Thoracic aorta (tissue), 2 donors: ENCODE measurements at regions not wholly inside any gene's neighbourhood (a gene's known extent, or its start where the extent isn't known, plus 50 kb on each side); places are given as distances from the start of the nearest gene placed in this dataset.
A peak's percentile ranks its signal among the peaks of the same experiment; 100 is the strongest.

Source experiments
- ATAC-seq: fragments of 150-250 bp; one replicate; pipeline ENCODE4 v1.8.0; 2017; ENCODE audit warnings: low read depth; ENCODE audit not compliant: insufficient number of reproducible peaks, low FRiP score
- DNase-seq: peaks from one replicate; pipeline ENCODE4 v3.0.0-alpha.2; 2020; ENCODE audit warnings: low spot score
- H3K27ac ChIP-seq, 2 donors: fragments of 200-600 bp; sonication (generic); 1 replicate in 1 of 2; 2 replicates in 1 of 2; pipeline ENCODE4 v1.5.1; 2016; ENCODE audit warnings: mild to moderate bottlenecking in 2 of 2, moderate library complexity in 2 of 2
- H3K27me3 ChIP-seq: fragments of 200-600 bp; sonication (generic); replicated peaks from 2 replicates; pipeline ENCODE4 v1.6.0; 2016; ENCODE audit warnings: mild to moderate bottlenecking; ENCODE audit not compliant: insufficient read depth
- H3K36me3 ChIP-seq: fragments of 200-600 bp; sonication (generic); one replicate; pipeline ENCODE4 v1.5.1; 2016
- H3K4me1 ChIP-seq, 2 donors: fragments of 200-600 bp; sonication (generic); 1 replicate in 1 of 2; 2 replicates in 1 of 2; pipeline versions ENCODE4 v1.5.1 to v1.6.0; 2016; ENCODE audit warnings: low read depth in 2 of 2, mild to moderate bottlenecking in 1 of 2; ENCODE audit not compliant: control insufficient read depth in 1 of 2
- H3K4me3 ChIP-seq: fragments of 200-600 bp; sonication (generic); 2 replicates; pipeline ENCODE4 v1.5.1; 2016; ENCODE audit warnings: mild to moderate bottlenecking
- H3K9me3 ChIP-seq: fragments of 200-600 bp; sonication (generic); 2 replicates; pipeline ENCODE4 v1.5.1; 2016
- CTCF ChIP-seq: fragments of 200-600 bp; sonication (generic); IDR thresholded peaks from one replicate; pipeline ENCODE4 v1.5.1; 2019; ENCODE audit warnings: antibody characterized with exemption

DNA sequence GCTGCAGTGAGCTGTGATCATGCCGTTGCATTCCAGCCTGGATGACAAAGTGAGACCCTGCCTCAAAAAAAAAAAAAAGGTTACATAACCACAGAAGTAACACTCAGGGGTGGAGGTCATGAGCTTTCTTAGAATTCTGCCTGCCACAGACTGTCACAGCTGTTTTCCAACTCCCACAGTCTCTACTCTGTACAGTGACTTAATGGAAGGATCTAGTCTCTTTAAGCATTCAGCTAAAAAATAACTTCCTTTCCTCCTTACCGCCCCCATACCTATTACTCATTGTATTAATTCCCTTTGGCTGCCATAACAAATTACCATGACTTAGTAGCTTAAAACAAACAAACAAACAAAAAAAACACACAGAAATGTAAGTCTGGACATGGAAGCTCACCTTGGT, 99.6 kb upstream of the UBE2E1 start:
- no peak overlapping the region for H3K27ac ChIP-seq
- H3K4me1 ChIP-seq: no peaks in the 10 kb centered on the region
- no peaks in the 10 kb centered on the region for H3K27me3 ChIP-seq
- no peak for ATAC-seq
- H3K4me3 ChIP-seq: no peak overlapping the region
- H3K36me3 ChIP-seq: no peaks in the 10 kb centered on the region
- TF ChIP-seq CTCF: no peak
- H3K9me3 ChIP-seq: no peaks in the 10 kb centered on the region
- no peak for DNase-seq

- Histone ChIP-seq H3K4me1 (peaks cover 0 to 12% of the 10 kb centered on the region in 2 donors), H3K27ac (no peak overlapping the region), H3K27me3 (no peaks in the 10 kb centered on the region), H3K36me3 (no peaks in the 10 kb centered on the region), H3K9me3 (no peaks in the 10 kb centered on the region), H3K4me3 (no peak overlapping the region)
- DNase-seq (no peak), ATAC-seq (no peak)
- no peak for TF ChIP-seq CTCF
Observed at GRCh38 chr3:23709987-23710386, 95.8 kb upstream of the UBE2E1 start.

DNA sequence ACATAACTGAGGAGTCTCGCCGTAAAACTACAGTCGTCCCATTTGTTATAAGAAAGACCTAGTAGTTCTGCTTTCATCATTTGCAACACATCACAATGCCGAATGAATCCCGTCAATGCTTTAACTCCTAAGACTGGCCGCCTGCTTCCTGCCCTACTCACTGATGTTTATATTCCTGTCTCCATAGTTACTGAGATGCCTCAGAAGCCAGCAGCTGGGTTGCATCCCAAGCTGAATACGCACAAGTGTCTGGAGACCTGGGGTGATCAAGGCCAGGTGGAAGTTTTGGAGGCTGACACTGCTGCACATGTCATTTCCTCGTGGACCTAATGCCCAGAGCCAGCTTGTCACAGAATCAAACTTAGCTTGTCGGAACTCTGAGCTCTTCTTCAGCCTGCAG, 95.2 kb upstream of the UBE2E1 start:
- no peak for TF ChIP-seq CTCF
- Histone ChIP-seq H3K27ac (no peak overlapping the region), H3K4me1 (peaks cover 0 to 12% of the 10 kb centered on the region in 2 donors), H3K9me3 (no peaks in the 10 kb centered on the region), H3K27me3 (no peaks in the 10 kb centered on the region), H3K4me3 (no peak overlapping the region), H3K36me3 (no peaks in the 10 kb centered on the region)
- ATAC-seq (no peak), DNase-seq (no peak)

DNA sequence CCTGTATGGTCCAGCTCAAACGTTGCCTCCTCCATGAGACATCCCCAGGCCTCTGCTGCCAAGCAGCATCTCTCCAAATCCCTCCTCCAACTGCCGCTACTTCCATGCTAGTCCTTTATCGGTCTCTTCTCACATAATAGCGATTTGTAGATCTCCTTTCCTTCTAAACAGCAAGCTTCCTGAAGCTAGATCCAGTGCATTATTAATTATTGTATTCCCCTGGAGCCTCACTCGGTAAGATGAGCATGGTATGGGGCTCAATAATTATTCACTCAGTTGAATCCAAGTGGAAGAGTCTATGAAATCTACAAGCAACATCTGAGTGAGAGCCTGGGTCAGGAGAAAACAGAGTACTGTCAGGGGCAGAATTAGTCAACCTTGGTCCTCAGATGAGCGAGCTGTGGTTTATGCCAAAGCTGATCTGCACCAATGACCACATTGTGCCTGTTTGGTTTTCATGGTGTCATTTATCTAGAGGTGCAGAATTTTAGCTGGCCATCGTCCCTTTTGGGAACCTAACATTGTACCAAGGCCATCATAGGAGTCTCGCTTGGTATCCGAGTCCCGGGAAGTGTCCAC, 93.8 kb upstream of the UBE2E1 start:
- H3K9me3 ChIP-seq: no peaks in the 10 kb centered on the region
- H3K27me3 ChIP-seq: no peaks in the 10 kb centered on the region
- TF ChIP-seq CTCF: no peak
- ATAC-seq (no peak), DNase-seq (no peak)
- peaks cover 0 to 12% of the 10 kb centered on the region in 2 donors for H3K4me1 ChIP-seq
- H3K4me3 ChIP-seq: peak overlapping the region; percentile 10
- H3K36me3 ChIP-seq: no peaks in the 10 kb centered on the region
- no peak overlapping the region for H3K27ac ChIP-seq

- no peaks in the 10 kb centered on the region for H3K9me3 ChIP-seq
- H3K4me3 ChIP-seq: peak overlapping the region; percentile 10
- H3K4me1 ChIP-seq: peaks cover 0 to 12% of the 10 kb centered on the region in 2 donors
- DNase-seq (no peak), ATAC-seq (peak; percentile 54)
- H3K36me3 ChIP-seq: no peaks in the 10 kb centered on the region
- no peaks in the 10 kb centered on the region for H3K27me3 ChIP-seq
- no peak for TF ChIP-seq CTCF
- no peak overlapping the region for H3K27ac ChIP-seq
Observed at GRCh38 chr3:23712656-23713559, 92.8 kb upstream of the UBE2E1 start.
